Neural cell (in vitro differentiated cells): ENCODE measurements at regions not wholly inside any gene's neighbourhood (a gene's known extent, or its start where the extent isn't known, plus 50 kb on each side); places are given as distances from the start of the nearest gene placed in this dataset.

Experiments used
- EP300 ChIP-seq: fragments of 450-650 bp; conservative IDR thresholded peaks from 2 replicates; pipeline ENCODE4 v1.6.1; 2014; ENCODE audit warnings: antibody characterized with exemption, mild to moderate bottlenecking, moderate library complexity; ENCODE audit not compliant: poor library complexity, severe bottlenecking
- EZH2 ChIP-seq: fragments of 200-600, 300-800 bp; shearing (Covaris generic), sonication (generic); IDR thresholded peaks from 2 replicates; pipeline ENCODE4 v1.6.1; 2014; ENCODE audit warnings: antibody characterized with exemption, low read length, borderline replicate concordance, mild to moderate bottlenecking; ENCODE audit not compliant: insufficient read depth, poor library complexity, severe bottlenecking
- POLR2AphosphoS5 ChIP-seq: IDR thresholded peaks from 2 replicates; pipeline ENCODE4 v1.6.1; 2012
- RAD21 ChIP-seq: fragments of 450-650 bp; conservative IDR thresholded peaks from 2 replicates; pipeline ENCODE4 v1.6.1; 2014; ENCODE audit warnings: antibody characterized with exemption, mild to moderate bottlenecking, moderate library complexity
- SMC3 ChIP-seq: fragments of 450-650 bp; conservative IDR thresholded peaks from 2 replicates; pipeline ENCODE4 v1.6.1; 2014; ENCODE audit warnings: antibody characterized with exemption, mild to moderate bottlenecking, moderate library complexity; ENCODE audit not compliant: poor library complexity
- TAF1 ChIP-seq: IDR thresholded peaks from 2 replicates; pipeline ENCODE4 v1.6.1; 2012; ENCODE audit warnings: low read depth
- TF ChIP-seq, protein P1 (sequence below): fragments of 450-650 bp; IDR thresholded peaks from 2 replicates; pipeline ENCODE4 v1.5.1; 2014; ENCODE audit warnings: antibody characterized with exemption, mild to moderate bottlenecking, moderate library complexity; ENCODE audit not compliant: poor library complexity, severe bottlenecking

- TF ChIP-seq, protein P1, sequence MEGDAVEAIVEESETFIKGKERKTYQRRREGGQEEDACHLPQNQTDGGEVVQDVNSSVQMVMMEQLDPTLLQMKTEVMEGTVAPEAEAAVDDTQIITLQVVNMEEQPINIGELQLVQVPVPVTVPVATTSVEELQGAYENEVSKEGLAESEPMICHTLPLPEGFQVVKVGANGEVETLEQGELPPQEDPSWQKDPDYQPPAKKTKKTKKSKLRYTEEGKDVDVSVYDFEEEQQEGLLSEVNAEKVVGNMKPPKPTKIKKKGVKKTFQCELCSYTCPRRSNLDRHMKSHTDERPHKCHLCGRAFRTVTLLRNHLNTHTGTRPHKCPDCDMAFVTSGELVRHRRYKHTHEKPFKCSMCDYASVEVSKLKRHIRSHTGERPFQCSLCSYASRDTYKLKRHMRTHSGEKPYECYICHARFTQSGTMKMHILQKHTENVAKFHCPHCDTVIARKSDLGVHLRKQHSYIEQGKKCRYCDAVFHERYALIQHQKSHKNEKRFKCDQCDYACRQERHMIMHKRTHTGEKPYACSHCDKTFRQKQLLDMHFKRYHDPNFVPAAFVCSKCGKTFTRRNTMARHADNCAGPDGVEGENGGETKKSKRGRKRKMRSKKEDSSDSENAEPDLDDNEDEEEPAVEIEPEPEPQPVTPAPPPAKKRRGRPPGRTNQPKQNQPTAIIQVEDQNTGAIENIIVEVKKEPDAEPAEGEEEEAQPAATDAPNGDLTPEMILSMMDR, result no peak
- TF ChIP-seq POLR2AphosphoS5 (no peak), TAF1 (no peak), EZH2 (no peak), SMC3 (no peak), RAD21 (no peak), EP300 (no peak)
These were observed 711.0 kb downstream of the TLE4 start for GRCh38 chr9:80282766-80283165.
